PC-3 (cell line): ENCODE measurements at regions not wholly inside any gene's neighbourhood (a gene's known extent, or its start where the extent isn't known, plus 50 kb on each side); places are given as distances from the start of the nearest gene placed in this dataset.

Experiments
- CTCF ChIP-seq: fragments of 300-600 bp; sonication (generic); conservative IDR thresholded peaks from 2 replicates; pipeline ENCODE4 v1.5.1; 2017; ENCODE audit warnings: antibody characterized with exemption, low read depth, mild to moderate bottlenecking, low read length
- EZH2 ChIP-seq: fragments of 300-600 bp; sonication (generic); IDR thresholded peaks from one replicate; pipeline ENCODE4 v1.6.1; 2017; ENCODE audit warnings: antibody characterized with exemption, mild to moderate bottlenecking, low read length; ENCODE audit not compliant: unreplicated experiment

GRCh38 chr4:111018216-111018615 lies 395.3 kb upstream of the PITX2 start:
- no peak for TF ChIP-seq CTCF
- TF ChIP-seq EZH2 = no peak
